Testis (tissue), 2 donors: ENCODE measurements at regions not wholly inside any gene's neighbourhood (a gene's known extent, or its start where the extent isn't known, plus 50 kb on each side); places are given as distances from the start of the nearest gene placed in this dataset.

Source experiments
- POLR2A ChIP-seq: fragments of 450-650 bp; IDR thresholded peaks from one replicate; pipeline ENCODE4 v1.6.1; 2017; ENCODE audit warnings: antibody characterized with exemption, mild to moderate bottlenecking, moderate library complexity
- TF ChIP-seq, protein P1 (sequence below), 3 experiments: fragments of 450-650 bp in 2 of 3; fragments of 200-600 bp in 1 of 3; sonication (generic) in 1 of 3; IDR thresholded peaks; one replicate each; pipeline ENCODE4 v1.5.1; 2016 to 2019; ENCODE audit warnings: antibody characterized with exemption in 3 of 3, mild to moderate bottlenecking in 2 of 3, moderate library complexity in 1 of 3

DNA sequence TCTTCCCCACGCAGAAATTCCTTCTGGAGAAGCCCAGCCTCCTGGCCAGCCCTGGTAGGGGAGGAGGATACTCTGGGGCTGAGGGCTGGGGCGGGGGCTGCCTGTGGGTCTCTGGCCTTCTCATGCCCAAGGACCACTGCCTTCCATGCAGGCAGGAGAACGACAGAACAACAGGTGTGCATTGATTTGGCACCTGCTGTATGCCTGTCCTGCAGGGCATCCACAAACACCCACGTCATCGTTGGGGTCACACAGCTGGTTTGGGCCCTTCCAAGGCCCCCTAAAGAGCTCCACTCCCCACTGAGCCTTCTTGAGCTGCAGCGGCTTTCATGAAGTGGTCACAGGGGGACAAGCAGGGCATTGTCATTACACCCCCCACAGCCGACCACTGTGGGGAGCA is 60.4 kb downstream of the PHETA1 start:
- TF ChIP-seq, protein P1, sequence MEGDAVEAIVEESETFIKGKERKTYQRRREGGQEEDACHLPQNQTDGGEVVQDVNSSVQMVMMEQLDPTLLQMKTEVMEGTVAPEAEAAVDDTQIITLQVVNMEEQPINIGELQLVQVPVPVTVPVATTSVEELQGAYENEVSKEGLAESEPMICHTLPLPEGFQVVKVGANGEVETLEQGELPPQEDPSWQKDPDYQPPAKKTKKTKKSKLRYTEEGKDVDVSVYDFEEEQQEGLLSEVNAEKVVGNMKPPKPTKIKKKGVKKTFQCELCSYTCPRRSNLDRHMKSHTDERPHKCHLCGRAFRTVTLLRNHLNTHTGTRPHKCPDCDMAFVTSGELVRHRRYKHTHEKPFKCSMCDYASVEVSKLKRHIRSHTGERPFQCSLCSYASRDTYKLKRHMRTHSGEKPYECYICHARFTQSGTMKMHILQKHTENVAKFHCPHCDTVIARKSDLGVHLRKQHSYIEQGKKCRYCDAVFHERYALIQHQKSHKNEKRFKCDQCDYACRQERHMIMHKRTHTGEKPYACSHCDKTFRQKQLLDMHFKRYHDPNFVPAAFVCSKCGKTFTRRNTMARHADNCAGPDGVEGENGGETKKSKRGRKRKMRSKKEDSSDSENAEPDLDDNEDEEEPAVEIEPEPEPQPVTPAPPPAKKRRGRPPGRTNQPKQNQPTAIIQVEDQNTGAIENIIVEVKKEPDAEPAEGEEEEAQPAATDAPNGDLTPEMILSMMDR (IDR thresholded peaks at IDR 0.05): no peak
- no peak for TF ChIP-seq POLR2A
